HG02938 (cell line): ENCODE measurements at regions not wholly inside any gene's neighbourhood (a gene's known extent, or its start where the extent isn't known, plus 50 kb on each side); places are given as distances from the start of the nearest gene placed in this dataset.
"Not testable (repeated sequence)": the region's sequence is repeated elsewhere in the genome, so short reads cannot be mapped to it uniquely, and the experiment has no call there.

Experiments
- ATAC-seq: cut with Tn5 transposase; IDR thresholded peaks from one replicate; pipeline ENCODE4 v1.9.1; 2021; ENCODE audit warnings: mild to moderate bottlenecking, moderate library complexity; ENCODE audit not compliant: unreplicated experiment

GRCh38 chr3:176097027-176097426, 1100.3 kb downstream of the TBL1XR1 start:
- no peak for ATAC-seq

GRCh38 chr3:176093892-176094291, 1103.4 kb downstream of the TBL1XR1 start:
- not testable (repeated sequence) for ATAC-seq

DNA sequence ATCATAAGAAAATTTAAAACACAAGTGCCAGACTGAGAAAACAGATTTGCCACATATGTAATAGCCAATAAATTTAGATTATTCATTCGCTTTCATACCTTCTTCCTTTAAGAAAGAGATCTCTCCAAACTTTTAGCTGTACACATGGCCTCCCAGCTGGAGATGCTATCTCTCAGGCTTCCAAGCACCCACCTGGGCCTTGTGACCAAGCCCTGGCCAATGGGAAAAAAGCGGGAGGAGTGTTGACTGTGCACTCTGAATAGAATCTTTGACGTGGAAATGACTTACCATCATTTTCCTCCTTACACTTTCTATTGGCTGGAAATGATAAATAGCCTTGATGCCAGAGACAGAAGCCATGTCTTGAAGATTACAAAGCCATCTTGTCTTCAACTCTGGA, 1106.6 kb downstream of the TBL1XR1 start:
- ATAC-seq, result no peak

GRCh38 chr3:176088962-176089383, 1108.3 kb downstream of the TBL1XR1 start:
- ATAC-seq, result no peak

DNA sequence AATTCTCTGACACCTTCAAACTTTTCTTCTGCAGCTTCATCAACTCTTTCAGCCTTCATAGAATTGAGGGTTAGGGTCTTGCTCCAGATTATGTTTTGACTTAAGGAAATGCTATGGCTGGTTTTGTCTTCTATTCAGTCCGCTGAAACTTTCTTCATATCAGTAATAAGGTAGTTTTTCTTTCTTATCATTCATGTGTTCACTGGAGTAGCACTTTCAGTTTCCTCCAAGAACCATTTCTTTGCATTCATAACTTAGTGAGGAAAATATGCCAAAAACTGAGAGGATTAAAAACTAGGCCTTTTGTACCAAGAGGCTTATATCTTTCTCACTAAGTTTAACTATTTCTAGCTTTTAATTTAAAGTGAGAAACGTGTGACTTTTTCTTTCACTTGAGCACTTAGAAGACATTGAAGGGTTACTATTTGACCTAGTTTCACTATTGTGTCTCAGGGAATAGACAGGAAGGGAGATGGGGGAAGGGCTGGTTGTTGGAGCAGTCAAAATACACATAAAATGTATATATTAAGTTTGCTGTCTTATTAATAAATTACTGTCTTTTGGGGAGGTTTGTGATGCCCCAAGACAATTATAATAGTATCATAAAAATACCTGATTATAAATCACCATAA, 1110.1 kb downstream of the TBL1XR1 start:
- ATAC-seq, result no peak

- no peak for ATAC-seq
Measured at GRCh38 chr3:176079785-176080184, 1117.5 kb downstream of the TBL1XR1 start.

GRCh38 chr3:176078906-176079305, 1118.4 kb downstream of the TBL1XR1 start:
- ATAC-seq, result no peak

DNA sequence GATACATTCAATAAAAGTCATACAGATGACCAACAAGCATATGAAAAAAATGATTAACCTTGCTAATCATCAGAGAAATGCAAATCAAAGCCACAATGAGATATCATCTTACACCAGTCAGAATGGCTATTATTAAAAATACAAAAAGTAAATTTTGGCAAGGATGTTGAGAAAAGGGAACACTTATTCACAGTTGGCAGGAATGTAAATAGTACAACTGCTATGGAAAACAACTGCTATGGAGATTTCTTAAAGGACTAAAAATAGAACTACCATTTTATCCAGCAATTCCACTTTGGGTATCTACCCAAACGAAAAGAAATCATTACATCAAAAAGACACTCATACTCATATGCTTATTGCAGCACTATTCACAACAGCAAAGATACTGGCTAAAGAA, 1121.8 kb downstream of the TBL1XR1 start:
- no peak for ATAC-seq

DNA sequence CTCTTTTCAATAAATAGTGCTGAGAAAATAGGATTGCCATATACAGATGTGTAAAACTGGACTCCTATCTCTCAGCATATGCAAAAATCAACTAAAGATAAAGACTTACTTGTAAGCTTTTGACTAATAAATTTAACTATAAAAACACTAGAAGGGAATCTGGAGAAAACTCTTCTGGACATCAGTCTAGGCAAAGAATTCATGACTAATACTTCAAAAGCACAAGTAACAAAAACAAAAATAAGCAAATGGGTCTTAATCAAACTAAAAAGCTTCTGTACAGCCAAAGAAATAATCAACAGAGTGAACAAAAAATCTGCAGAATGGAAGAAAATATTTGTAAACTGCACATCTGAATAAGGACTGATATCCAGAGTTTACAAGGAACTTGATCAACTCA, 1122.2 kb downstream of the TBL1XR1 start:
- no peak for ATAC-seq

- ATAC-seq, result no peak
Measured at GRCh38 chr3:176074096-176074495, 1123.2 kb downstream of the TBL1XR1 start.

DNA sequence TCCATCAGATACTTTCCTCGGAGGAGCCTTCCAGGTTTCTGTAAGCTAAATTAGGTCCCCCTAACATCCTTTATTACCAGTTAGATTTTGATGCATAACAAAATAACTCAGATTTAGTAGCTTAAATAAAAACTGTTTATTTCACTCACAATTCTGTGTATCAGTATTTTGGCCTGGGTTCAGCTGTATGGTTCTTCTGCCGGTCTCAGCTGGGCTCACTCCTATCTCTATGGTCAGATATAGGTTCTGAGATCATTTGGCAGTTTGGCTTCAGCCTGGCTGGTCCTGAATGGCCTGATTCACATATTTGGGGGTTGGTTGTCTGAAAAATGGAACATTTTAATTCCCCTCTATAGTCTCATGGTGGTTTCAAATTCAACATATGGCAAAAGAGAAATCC, 1125.3 kb downstream of the TBL1XR1 start:
- no peak for ATAC-seq

- no peak for ATAC-seq
Measured at GRCh38 chr3:176068750-176069149, 1128.5 kb downstream of the TBL1XR1 start.

DNA sequence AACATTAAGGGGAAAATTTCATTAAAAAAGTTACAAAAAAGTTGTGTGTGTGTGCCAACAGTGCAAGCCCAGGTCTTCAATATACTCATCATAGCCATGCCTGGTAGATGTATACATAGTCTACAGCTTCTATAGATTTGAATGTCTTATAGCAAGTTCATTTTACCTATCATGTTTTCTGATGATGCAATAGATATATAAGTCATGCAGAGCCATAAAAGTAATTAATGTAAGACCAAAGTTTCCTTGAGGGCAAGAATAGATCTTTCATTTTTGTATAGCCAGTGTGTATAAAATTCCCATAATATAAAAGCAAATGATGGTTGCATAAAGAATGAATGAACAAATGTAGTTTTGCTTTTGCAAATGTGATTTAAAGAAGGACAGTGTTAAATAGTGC, 1138.4 kb downstream of the TBL1XR1 start:
- ATAC-seq, result no peak

DNA sequence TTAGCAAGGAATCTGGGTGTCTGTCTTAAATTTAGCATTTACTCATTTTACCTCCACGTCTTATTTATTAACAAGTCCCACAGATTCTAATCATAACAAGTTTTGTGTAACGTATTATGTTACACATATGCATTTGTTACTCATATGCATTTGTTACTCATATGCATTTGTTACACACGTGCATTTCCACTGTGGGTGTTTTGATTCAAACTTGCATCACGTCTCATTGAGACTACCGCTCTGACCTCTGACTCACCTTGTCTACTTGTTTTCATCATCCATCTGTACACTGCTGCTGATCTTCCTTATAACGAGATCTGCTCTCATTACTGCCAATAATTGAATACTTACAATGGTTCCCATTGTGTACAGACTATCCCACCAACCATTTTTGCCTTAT, 1141.4 kb downstream of the TBL1XR1 start:
- no peak for ATAC-seq

GRCh38 chr3:176051766-176052165, 1145.5 kb downstream of the TBL1XR1 start:
- no peak for ATAC-seq

GRCh38 chr3:176046703-176047102, 1150.6 kb downstream of the TBL1XR1 start:
- no peak for ATAC-seq

- no peak for ATAC-seq
Measured at GRCh38 chr3:176041812-176042211, 1155.5 kb downstream of the TBL1XR1 start.

GRCh38 chr3:176041185-176041584, 1156.1 kb downstream of the TBL1XR1 start:
- ATAC-seq, result no peak

DNA sequence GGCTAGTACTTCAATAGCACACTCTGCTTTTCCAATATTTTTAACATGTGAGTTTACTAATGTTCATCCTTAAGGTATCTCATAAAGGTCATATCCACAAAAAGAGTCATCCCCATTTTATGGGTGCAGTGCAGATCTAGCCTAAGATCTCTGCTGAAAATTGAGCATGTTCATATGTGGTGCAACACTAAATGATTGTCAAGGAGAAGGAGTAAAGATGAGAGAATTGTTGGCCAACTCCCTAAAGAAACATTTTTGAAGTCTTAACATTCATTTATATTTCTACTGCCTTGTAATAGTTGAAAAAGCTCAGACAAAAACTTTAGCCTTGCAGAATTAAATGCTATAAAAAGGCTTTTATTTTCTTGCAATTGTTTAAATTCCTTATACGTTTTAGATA, 1159.6 kb downstream of the TBL1XR1 start:
- no peak for ATAC-seq

- ATAC-seq, result no peak
Measured at GRCh38 chr3:176032043-176032442, 1165.2 kb downstream of the TBL1XR1 start.

GRCh38 chr3:176016203-176016602, 1157.1 kb downstream of the NAALADL2 start:
- not testable (repeated sequence) for ATAC-seq

GRCh38 chr3:176015228-176015627, 1156.1 kb downstream of the NAALADL2 start:
- ATAC-seq, result not testable (repeated sequence)

DNA sequence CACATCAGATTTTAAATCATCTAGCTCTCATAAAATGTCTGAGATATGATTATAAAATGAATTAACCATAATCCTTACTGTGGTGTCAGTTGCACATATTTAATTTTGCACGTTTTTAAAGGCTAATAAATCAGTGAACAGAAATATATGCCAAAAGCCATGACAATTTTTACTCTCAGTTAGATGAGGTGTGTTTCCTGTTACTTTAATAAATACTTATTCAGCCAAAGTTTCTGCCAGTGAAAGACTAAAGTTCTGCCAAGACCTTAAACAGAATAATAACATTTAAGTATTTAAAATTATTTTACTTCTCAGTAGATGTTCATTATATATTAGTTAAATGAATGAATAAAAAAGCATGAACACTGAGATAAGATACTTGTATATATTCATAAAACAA, 1150.1 kb downstream of the NAALADL2 start:
- ATAC-seq, result no peak
